GM18505 (cell line): ENCODE measurements at regions not wholly inside any gene's neighbourhood (a gene's known extent, or its start where the extent isn't known, plus 50 kb on each side); places are given as distances from the start of the nearest gene placed in this dataset.

Experiments
- ATAC-seq: cut with Tn5 transposase; IDR thresholded peaks from one replicate; pipeline ENCODE4 v1.9.1; 2021; ENCODE audit not compliant: unreplicated experiment
- POLR2A ChIP-seq: IDR thresholded peaks from 4 replicates; pipeline ENCODE4 v1.6.1; 2011; ENCODE audit warnings: borderline replicate concordance; ENCODE audit not compliant: insufficient read depth, insufficient read length; ENCODE audit errors: extremely low read depth

DNA sequence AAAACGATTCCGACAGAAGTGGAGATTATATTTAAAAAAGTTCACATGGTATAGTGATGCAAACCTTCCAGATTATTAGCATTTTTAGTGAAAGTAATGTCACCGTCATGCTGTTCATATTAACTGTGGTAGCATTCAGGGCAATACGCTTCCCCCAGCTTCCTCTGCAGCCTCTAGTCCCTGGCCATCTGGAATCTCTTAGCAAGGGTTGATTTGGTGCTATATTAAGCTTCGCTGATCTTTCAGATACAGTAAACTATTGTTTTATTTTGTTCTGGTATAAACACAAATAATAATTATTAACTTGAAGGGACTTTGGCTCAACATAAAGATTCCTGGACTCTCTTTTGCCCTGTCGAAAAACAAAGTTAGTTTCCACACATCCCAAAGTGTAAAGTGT, 1080.5 kb upstream of the TENM3 start:
- TF ChIP-seq POLR2A = no peak
- no peak for ATAC-seq

DNA sequence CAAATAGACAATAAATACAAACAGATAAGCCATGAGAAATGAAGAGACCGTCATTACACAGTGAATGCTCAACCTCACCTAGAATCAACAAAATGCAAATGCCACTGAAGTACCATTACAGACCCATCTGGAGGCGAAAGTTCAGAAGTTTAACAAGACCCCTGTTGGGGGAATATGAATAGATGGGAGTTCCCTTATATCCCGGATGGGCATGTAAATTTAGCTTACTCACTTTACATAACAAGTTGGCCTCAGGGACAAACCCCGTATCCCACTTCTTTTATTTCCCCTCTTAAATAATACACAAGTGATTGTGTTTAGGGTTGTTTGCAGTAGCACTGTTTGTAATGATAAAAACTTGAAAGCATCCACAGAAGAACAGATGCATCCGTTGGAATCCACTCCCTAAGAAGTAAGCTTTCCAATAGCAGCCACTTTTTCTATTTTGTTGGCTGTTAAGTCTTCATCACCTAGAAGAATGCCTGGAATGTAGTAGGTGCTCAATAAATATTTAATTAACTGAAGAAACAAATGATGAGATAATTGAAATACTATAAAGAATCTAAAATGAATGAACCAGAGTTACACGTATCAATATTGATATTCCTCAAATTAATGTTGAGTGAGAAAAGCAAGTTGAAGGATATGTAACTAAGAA, 1076.3 kb upstream of the TENM3 start:
- ATAC-seq = no peak
- TF ChIP-seq POLR2A = no peak

- TF ChIP-seq POLR2A = no peak
- no peak for ATAC-seq
These were observed 1075.0 kb upstream of the TENM3 start for GRCh38 chr4:181168011-181168805.

DNA sequence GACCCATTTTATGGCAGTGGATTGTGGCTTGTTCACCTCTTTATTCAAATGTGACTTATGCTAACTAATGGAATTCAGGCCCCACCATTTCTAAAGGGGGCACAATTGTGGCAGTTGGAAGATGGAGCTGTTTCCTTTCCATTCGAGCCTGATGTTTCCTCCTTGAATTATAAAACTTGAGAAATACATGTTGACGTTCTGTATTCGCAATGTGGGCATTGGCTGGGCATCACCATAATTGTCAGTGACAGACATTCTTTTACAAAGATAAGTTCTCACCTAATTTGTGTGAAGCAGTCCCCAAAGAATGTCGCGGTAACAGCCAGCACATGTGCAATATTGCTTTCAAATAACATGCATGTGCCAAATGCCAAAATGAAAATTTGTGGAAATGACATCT, 1070.2 kb upstream of the TENM3 start:
- TF ChIP-seq POLR2A = no peak

DNA sequence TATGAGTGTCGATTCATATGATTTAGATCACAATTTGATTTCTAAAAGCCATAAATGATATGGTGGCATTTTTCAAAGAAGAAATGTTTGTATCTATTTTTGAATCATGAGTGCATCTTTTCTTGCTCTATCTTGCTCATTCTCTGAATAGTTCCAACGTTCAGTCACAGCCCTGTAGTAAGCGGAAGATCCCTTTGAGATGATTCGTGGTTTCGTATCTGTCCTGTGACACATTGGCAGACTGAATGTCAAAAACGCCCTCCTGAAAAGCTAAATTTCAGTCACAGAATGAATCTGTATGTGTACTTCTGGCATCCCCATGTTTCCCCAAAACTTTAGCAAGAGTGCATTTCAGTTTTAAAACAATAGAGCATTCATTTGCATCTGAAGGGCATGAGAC, 1066.9 kb upstream of the TENM3 start:
- ATAC-seq = no peak
- TF ChIP-seq POLR2A = no peak

More for the DNA sequence above, 1070.2 kb upstream of the TENM3 start:
- no peak for ATAC-seq

DNA sequence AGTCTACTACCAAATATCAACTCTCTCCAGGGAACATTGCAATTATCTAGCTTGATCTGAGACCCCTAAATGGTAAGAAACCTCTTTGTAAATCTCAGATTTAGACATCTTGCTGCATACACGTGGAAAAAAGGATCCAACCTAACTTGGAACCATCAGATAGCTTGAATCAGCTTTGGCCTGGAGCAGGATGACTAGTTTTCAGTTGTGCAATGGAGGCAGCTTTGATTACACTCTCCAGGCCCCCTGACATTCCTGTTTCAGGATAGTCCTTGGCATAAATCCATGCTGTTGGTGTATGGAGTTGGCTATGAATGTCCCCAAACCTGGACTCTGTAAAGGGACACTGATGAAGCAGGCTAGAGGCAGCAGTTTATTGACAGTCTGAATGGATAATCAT, 1061.9 kb upstream of the TENM3 start:
- ATAC-seq = no peak

GRCh38 chr4:181189751-181190150, 1053.5 kb upstream of the TENM3 start:
- no peak for ATAC-seq
- TF ChIP-seq POLR2A = no peak

More for the DNA sequence above, 1061.9 kb upstream of the TENM3 start:
- no peak for TF ChIP-seq POLR2A

GRCh38 chr4:181193131-181193930, 1049.9 kb upstream of the TENM3 start:
- TF ChIP-seq POLR2A = no peak

GRCh38 chr4:181194096-181194495, 1049.1 kb upstream of the TENM3 start:
- TF ChIP-seq POLR2A = no peak
- ATAC-seq = no peak

More at GRCh38 chr4:181193131-181193930, 1049.9 kb upstream of the TENM3 start:
- ATAC-seq = no peak

GRCh38 chr4:181200076-181200475, 1043.1 kb upstream of the TENM3 start:
- no peak for ATAC-seq
- TF ChIP-seq POLR2A = no peak

- ATAC-seq = no peak
- no peak for TF ChIP-seq POLR2A
These were observed 1041.0 kb upstream of the TENM3 start for GRCh38 chr4:181202240-181202639.

GRCh38 chr4:181204109-181204508, 1039.1 kb upstream of the TENM3 start:
- ATAC-seq = no peak
- TF ChIP-seq POLR2A = no peak

DNA sequence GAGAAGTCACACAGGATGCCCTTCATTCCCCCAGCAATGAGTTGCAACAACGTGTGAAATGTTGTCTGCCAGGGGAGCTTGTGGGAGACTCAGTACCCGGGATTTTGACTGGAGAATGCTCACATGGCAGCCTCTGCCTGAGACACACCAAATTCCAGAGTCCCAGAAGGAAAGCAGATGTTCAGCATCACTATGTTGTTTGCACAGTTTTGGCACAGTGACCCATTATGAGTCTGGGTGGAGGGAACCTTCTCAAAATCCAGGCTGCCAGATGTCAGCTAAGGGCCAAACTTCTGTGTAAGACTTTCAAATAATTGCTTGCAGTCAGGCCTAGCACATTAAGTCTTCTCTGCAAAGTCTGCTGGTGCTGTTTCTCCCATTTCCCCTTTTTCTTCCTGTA, 1029.7 kb upstream of the TENM3 start:
- no peak for TF ChIP-seq POLR2A
- ATAC-seq = no peak
